Renal pelvis (tissue), 1 donor: ENCODE measurements at regions not wholly inside any gene's neighbourhood (a gene's known extent, or its start where the extent isn't known, plus 50 kb on each side); places are given as distances from the start of the nearest gene placed in this dataset.
"Not testable (repeated sequence)": the region's sequence is repeated elsewhere in the genome, so short reads cannot be mapped to it uniquely, and the experiment has no call there.

Experiments used
- DNase-seq: peaks from one replicate; pipeline ENCODE4 v3.0.0-alpha.2; 2013

DNA sequence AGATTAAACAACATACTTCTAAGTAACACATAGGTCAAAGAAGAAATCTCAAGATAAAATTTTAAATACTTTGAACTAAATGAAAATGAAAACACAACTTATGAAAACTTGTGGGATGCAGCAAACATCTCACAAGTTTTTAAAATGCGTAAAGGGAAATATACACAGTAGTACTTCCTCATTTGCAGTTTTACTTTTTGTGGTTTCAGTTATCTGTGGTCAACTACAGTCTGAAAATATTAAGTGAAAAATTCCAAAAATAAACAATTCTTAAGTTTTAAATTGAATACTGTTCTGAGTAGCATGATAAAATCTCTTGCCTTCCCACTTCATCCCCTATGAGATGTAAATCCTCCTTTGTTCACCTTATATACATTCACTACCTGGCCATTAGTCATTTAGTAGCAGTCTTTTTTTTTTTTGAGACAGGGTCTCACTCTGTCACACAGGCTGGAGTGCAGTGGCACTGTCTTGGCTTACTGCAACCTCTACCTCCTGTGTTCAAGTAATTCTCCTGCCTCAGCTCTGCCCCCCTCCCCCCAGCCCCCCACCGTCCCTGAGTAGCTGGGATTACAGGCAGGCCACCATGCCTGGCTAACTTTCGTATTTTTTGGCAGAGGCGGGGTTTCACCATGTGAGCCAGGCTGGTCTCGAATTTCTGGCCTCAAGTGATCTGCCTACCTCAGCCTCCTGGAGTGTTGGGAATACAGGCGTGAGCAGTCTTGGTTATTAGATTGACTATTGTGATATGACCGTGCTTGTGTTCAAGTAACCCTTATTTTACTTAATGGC lies 154.6 kb upstream of the AHI1 start:
- DNase-seq = no peak

DNA sequence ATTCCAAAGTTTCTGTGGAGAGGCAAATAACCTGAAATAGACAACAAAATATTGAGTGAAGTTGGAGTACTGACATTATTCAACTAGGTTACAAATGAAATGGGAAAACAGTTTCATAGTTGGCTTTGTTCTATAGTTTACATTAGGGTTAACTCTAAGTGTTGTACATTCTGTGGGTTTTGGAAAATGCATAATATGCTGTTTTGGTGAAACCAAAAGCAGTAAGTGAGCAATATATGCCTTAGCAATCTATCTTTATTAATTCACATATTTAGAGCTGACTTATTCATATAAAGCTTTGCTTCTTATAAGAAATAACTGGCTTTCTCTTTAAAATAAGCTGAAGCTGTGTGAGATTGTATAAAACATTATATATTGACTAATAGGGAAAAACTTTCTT lies 157.5 kb upstream of the AHI1 start:
- DNase-seq = no peak

DNA sequence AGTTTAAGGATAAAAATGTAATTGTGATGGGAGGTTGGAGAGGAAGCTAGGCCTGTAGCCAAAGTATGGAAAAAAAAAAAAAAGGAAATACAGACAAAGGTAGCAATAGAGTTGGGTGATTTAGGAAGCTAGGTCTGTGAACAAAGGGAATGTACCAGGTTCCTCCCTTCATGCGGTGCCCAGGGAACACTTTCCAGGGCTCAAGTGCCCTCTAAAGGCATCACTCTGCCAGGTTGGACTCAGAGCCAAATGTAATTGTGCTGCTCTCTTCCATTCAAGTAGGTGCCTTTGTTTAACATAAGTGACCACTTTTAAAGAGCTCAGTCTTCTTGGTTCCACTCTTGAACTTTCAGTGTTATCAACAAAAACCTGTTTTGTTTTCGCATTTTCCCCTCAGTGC lies 159.7 kb upstream of the AHI1 start:
- DNase-seq = no peak

DNA sequence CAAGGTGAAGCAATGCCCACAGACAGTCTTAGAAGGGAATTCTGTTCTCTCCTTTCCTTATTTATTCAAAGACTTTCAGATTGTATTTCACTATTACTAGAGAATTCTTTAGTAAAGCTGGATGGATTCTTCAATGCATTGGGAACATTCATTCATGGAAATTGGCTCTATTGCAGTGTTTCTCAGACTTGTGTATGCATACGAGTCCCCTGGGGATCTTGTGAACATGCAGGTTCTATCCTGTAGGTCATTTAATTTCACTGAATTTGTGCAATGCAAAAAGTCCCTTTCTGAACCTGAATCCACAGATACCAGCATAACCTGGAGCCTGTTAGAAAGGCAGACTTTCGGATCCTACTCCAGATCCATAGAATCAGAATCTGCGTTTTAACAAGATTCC lies 160.9 kb upstream of the AHI1 start:
- DNase-seq = no peak

DNA sequence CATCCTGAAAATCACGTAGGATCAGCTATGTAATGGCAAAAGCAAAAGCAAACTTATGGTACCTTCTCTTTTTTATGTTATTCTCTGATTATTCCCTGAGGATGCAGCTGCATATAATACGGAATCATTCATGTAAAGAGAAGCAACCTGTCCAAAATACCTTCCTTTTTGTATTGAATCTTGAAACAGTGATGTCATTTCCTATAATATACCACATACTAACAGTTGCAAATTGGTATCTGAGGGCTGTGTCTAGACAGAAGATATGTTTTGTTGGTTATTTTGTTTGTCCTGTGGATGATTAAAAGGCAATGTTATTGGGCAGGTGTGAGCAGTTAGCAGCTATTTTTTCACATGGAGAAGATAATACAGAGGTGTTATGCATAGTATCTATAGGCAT lies 161.4 kb upstream of the AHI1 start:
- no peak for DNase-seq

DNA sequence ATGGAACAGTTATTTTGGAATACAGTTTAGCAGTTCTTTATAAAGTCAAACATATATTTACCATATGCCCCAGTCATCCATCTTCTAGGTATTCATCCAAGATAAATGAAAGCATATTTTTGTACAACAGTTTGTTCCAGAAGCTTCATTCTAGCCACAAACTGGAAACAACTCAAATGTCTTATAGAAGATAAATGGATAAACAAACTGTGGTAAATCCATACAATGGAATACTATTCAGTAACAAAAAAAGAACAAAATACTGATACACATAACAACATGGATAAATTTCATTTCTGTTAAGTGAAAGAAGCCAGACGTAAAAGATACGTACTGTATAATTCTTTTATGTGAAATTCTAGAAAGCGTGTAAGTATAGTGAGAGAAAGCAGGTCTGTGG lies 167.0 kb upstream of the AHI1 start:
- no peak for DNase-seq

DNA sequence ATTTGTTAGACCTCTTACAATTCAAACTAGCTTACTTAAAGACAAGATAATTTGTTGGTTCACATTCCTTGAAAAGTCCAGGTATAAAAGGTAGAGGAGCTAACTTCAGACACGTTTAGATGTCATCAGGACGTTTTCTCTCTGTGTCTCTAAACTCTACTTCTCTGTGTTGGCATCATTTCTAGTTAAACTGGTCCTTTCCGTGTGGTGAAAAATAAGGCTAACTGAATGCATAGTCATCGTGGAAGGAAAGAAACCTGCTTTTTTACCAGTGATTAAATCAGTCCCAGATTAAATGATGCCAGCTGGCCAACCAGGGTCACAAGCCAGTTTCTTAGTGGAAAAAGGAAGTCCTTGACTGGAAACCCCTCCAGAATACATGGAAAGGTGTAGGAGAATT lies 168.4 kb upstream of the AHI1 start:
- no peak for DNase-seq

DNA sequence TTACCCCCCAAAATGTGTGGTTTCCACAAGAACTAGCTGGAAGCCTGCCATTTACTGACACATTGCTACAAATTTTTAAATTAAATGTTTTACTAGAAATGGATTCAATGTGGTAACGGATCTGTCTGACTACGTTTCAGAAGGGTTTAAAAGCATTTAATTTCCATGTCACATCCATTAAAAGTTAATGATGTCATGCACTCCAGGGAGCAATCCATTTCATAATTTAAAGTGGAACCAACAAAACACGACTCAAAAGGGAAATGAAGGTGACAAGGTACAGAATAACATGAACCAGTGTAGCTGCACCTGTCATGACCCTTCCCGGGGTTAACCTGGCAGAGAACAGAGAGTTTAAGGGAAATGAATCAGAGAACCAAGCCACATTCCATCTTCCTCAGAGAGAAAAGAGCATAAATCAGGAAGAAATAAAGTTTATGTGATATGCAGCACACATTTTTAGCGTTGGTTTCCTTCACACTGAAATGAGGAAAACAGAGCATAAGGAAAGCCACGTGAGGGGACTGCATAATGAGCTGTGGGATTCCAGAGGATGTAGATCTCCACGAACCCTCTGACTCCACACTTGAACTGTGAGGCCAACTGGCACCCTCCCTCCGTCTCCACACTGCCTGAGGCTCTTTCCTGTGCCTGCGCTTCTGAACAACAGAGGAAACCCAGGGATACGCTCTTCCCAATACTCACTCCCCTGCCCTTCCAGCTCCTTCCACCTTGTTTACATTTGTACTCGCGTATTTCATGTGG lies 170.3 kb upstream of the AHI1 start:
- DNase-seq = peak; percentile 24

DNA sequence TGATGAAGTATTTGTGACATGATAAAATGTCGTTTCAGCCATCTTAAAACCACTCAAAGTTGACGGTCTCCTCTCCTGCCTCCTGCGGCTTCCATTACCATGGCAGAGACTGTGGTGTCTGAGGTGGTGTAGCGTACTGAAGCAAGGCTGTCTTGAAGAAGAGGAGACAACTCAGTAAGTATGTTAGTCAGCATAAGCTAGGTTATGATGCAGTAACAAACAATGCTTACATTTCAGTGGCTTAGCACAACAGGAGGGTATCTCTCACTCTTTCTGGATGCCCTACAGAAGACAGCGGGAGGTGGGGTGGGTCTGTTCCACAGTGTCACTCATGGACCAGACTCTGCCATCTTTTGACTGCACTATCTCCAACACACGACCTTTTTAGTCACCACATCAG lies 174.7 kb upstream of the AHI1 start:
- no peak for DNase-seq

DNA sequence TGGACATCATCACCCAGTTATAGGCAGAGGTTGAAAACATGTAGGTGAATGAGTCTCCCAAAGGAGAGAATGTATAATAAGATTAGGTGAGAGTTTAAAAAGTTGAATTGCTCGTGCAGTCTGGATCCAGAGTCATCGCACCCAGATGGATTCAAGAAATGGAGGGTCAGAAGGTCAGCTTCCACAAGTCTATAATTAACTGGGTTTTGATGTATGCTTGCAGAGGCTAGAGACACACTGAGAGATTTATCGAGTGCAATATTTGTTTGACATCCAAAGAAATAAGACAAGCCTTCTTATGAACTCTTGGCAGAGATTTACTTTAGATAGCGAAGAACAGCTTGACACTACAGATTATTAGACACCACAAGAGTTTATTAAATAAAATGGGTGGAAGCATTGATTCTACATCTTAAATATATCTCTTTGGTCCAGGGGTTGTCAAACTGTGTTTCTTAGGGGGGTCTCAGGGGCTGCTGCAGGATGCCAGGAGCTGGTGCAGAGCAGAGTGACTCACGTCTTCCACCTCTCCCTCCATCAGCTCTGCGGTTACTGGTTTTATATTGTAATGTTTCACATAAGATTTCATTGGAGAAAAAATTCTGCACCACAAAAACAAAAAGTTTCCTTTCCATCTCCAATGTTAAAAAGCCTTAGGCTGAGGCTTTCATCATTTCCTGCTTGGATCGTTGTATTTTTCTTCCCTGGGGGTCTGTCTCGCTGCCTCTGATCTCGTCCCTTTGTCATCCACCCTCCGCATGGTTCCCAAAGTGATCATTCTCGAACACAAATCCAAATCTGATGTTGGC lies 176.2 kb upstream of the AHI1 start:
- DNase-seq = no peak

DNA sequence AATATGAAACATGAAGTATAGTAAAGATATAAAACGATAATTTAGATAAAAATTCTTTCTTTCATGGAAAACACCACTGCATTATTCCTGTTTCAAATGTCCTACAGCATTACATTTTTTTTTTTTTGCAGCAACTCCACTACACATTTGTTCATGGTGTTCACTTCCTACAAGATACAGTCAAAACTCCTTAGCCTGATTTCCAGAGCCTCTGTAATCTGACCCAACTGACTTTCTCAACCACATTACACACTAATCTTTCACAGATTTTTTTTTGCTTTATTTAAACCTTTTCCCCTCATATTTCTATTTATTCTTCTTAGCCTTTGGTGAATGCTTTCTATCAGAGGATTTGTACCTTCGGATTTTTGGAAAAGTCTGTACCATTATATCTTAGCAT lies 176.5 kb upstream of the PDE7B start:
- no peak for DNase-seq

DNA sequence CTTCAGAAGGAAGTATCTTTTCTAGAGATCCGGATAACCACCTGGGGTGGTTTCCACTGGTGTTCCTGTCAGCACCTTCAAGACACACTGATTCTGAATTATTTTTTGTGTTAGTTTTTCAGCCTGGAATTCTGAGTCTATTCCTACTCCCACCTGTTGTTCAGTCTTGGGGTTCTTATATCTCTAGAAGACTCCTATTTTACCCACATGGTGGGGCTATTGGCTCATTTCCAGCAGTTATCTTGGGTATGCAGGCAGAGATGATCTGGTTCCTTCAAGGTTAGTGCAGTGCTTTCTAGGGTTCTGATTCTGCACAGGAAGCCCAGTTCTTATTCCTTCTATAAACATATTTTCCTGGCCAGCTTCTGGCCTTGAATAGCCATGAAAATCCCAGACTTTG lies 175.6 kb upstream of the PDE7B start:
- DNase-seq = peak; percentile 64

DNA sequence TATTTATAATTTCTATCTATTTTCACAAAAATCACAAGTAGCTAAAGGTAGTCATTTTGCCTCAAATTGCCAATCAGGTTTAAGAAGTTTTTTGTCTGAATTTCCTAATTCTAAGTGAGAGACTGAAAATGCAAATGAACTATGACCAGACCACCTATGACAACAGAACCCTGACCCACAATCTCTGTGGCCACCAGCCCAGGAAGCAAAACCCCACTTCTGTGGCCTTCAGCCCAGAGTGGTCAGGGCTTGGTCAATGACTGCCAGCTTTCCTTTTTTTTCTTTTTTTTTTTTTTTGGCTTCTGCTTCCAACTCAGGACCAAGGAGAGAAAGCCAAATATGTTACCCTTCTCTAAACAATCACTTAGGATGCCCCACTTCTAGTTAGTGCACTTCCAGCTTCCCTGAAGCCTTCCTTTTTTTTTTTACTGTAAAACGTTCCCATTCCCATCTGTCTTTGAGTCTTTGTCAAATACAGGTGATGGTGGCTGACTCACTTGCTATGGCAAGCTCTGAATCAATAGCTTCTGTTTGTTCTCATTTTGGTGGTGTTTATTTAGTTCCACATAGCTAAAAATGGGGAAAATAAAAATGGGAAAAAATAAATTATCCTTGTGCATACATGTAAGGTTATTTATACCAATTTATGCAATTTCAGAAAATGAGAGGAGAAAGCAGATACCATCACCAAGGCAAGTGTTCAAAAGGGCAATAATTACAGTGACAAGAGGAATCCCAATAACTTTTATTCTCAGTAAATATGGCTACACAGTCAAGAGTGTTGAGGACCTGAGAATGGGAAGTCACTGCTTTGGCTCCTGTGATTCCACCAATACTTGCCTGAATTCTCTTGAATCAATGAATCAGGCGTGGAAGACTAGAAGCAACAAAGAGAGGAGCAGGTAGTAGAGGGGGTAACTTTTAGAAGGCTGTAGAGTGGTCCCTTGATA lies 170.3 kb upstream of the PDE7B start:
- no peak for DNase-seq

DNA sequence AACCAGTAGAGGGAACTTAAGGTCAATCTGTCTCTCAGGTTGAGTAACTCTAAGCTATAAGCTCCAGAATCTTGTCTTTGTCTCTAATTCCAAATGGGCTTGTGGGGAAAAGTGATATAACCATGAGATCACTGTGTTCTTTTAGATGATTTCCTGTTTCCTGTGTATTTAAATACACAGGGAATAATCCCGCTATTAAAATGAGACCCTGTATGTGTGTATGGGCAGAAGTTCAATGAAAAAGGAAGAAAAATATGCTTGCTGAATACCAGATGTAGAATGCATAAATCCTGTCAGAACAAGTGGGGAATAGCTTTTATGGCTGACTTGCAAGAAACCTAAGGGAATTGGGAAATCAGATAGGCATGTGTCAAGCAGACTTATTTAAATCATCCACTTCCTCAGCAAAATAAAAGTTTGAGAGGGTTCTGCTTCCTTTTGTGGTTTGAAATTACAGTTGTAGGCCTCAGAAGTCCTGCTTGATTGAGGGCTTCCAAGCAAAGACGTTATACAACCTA lies 164.7 kb upstream of the PDE7B start:
- peak; percentile 46 for DNase-seq

DNA sequence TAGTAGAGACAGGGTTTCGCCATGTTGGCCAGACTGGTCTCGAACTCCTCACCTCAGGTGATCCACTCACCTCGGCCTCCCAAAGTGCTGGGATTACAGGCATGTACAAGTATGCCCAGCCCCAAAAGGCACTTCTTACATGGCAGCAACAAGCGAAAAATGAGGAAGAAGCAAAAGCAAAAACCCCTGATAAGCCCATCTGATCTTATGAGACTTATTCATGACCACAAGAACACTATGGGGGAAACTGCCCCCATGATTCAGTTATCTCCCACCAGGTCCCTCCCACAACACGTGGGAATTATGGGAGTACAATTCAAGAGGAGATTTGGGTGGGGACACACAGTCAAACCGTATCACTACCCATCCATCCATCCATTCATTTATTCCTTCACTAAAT lies 163.0 kb upstream of the PDE7B start:
- not testable (repeated sequence) for DNase-seq

DNA sequence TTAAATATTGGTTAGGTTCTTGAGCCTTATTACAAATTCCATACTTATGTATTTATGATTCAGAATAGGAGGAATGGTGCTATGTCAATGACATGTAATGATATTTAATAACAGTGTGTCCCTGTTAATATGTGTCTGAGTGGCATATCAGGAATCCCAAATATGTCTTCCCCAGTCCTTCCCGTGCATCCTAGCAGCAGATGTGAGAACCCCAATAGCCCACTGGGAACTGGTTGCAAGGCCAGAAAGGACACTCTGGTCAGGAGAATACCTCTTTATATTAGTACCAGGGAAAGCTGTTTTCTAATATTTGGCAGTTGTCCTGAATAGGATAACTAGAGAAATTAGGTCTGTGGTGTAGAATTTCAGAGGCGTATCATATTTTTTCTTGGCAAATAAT lies 159.1 kb upstream of the PDE7B start:
- no peak for DNase-seq

DNA sequence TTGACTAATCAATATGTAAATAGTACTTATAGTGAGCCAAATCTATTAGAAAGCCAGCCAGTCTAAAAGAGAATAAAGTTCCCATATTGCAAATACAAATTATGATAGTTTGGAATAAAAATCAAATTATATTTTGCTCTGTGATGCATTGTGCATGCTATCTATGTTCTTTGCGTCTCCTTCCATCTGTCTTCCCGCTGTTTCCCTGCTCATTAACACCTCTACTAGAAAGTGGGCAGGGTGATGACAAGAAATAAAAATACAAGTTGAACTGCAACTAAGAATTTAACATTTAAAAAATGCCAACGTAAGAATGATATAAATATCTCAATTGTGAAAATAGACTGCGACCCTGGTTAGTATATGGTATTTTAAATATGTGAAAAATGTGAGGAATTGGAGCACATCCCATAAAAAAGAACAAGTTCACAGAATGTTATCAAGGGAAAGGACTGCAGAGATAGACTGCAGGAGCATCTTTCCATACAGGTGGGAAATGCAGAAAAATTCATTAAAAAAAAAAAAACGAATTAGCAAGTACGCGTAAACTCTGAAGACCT lies 157.6 kb upstream of the PDE7B start:
- no peak for DNase-seq

DNA sequence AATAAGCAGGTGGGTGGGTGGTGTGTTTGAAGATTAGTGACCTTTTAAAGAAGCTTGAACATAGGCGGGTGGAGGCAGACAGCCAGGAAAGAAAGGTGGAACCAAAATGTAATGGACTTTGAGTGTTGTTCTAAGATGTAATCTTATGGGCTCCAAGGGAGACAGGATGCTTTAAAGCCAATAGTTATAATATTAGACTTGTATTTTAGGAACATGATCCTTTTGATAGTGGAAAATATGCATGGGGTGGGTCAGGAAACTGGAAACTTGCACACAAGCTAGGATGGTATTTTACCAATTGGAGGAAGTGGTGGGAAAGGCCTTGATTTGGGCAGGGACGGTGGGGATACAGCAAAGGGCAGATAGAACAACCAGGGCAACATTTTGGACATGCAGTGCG lies 151.8 kb upstream of the PDE7B start:
- no peak for DNase-seq

DNA sequence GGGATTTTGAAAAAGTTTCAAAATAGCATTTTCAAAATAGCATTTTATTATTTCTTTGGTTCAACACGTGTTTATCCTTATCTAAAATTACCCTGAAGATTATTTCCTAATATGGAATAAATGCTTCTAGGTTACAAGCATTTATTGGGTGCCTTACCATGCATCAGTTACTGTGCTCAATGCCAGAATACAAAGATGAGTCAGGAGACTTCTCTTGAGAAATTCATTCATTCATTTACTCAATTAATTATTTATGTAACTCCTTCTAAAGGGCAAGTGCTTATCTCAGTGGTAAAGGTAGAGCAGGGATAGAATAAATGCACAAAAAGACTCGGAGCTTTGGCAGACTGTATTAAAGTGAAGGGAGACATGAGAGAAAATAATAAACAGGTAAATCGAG lies 150.1 kb upstream of the PDE7B start:
- no peak for DNase-seq

DNA sequence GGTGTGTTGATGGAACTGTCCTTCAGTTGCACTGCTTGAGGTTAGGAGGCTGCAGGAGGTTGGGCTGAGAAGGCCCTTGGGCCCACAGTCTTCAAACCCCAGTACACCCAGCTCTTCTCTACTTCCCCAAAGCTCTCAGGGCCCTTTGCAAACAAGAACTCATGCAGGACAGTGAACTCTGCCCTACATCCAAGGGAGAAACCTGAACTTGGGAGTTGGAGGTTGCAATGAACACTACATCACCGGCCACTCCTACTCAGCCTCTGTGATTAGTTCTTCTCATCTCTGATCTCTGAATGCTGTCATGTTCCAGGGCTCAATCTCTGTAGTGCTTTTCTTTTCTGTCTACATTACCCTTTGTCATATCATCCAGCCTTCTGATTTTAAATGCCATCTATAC lies 148.5 kb upstream of the PDE7B start:
- DNase-seq = no peak

DNA sequence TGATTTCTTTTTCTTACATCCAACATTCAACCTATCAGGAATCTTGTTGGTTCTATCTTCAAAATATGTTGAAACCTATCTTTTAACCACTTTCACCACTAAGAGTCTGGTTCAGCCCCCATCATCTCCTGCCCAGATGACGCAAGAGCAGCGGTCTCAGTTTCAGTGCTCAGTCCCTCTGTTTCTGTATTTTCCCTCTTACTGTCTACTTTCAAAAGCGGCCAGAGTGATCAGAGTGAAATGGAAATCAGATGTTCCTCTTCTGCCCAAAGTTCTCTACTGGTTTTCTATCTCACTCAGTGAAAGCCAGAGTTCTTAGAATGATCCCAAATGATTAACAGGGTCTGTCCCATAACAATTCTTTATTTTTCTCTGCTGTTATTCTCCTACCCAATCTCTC lies 147.9 kb upstream of the PDE7B start:
- DNase-seq = no peak
